Sigmoid colon (tissue), 6 donors: ENCODE measurements at regions not wholly inside any gene's neighbourhood (a gene's known extent, or its start where the extent isn't known, plus 50 kb on each side); places are given as distances from the start of the nearest gene placed in this dataset.

Experiments
- DNase-seq: peaks from one replicate; pipeline ENCODE4 v3.0.0-alpha.2; 2019
- H3K27ac ChIP-seq, 4 donors: fragments of 200-600 bp; sonication (generic); one replicate each; pipeline ENCODE4 v1.5.1; 2016 to 2019; ENCODE audit warnings: mild to moderate bottlenecking in 1 of 4
- H3K27me3 ChIP-seq, 3 donors: fragments of 200-600 bp; sonication (generic); one replicate each; pipeline ENCODE4 v1.5.1; 2019; ENCODE audit warnings: mild to moderate bottlenecking in 1 of 3
- H3K36me3 ChIP-seq, 4 donors: fragments of 200-600 bp; sonication (generic); one replicate each; pipeline ENCODE4 v1.5.1; 2016 to 2019
- H3K4me1 ChIP-seq, 4 donors: fragments of 200-600 bp; sonication (generic); one replicate each; pipeline ENCODE4 v1.5.1; 2017 to 2019
- H3K4me3 ChIP-seq, 4 donors: fragments of 200-600 bp; sonication (generic); one replicate each; pipeline ENCODE4 v1.5.1; 2017 to 2019; ENCODE audit warnings: mild to moderate bottlenecking in 2 of 4, moderate library complexity in 1 of 4
- H3K9me3 ChIP-seq, 4 donors: fragments of 200-600 bp in 3 of 4; sonication (generic) in 3 of 4; one replicate each; pipeline versions ENCODE4 v1.5.1 to v1.6.1; 2013 to 2019
- CTCF ChIP-seq, 4 experiments: fragments of 450-650 bp in 3 of 4; fragments of 200-600 bp in 1 of 4; IDR thresholded peaks; one replicate each; pipeline ENCODE4 v1.5.1; 2016 to 2019; ENCODE audit warnings: antibody characterized with exemption in 4 of 4, mild to moderate bottlenecking in 3 of 4, moderate library complexity in 2 of 4
- EP300 ChIP-seq, 4 donors: sonication (generic); formaldehyde crosslinking; IDR thresholded peaks; one replicate each; pipeline ENCODE4 v1.6.1; 2017; ENCODE audit warnings: antibody characterized with exemption in 4 of 4
- POLR2A ChIP-seq, 2 donors: fragments of 450-650 bp; IDR thresholded peaks; one replicate each; pipeline ENCODE4 v1.6.1; 2016; ENCODE audit warnings: antibody characterized with exemption in 2 of 2, mild to moderate bottlenecking in 2 of 2, moderate library complexity in 2 of 2
- POLR2AphosphoS5 ChIP-seq, 4 donors: sonication (generic); formaldehyde crosslinking; IDR thresholded peaks; one replicate each; pipeline ENCODE4 v1.6.1; 2017; ENCODE audit warnings: antibody characterized with exemption in 4 of 4
- WGBS, 2 donors: extraction: QIAGEN DNeasy Blood & Tissue Kit; methylation state at CpG; one replicate each; pipeline ENCODE4 v1.1.7; 2013; 5-methylcytosine and 5-hydroxymethylcytosine counted together
- intact Hi-C: fragments of 100-400 bp; cut with DNase I; formaldehyde crosslinking; loops from one replicate; pipeline ENCODE4 v1.15.1; 2023
- donor health status: healthy with polysubstance abuse.
- donor health status: healthy.

- no peak overlapping the region for H3K27ac ChIP-seq
- no peaks in the 10 kb centered on the region for H3K4me1 ChIP-seq
- intact Hi-C loops: loop anchor here (5.0 kb wide), 1 partner anchor 158 kb away; no protein-coding TSS in a partner anchor
- TF ChIP-seq POLR2AphosphoS5 (IDR thresholded peaks at IDR 0.05) (no peak), CTCF (IDR thresholded peaks at IDR 0.05) (no peak), EP300 (IDR thresholded peaks at IDR 0.05) (no peak)
- H3K4me3 ChIP-seq: no peak overlapping the region
- H3K36me3 ChIP-seq: no peaks in the 10 kb centered on the region
- DNase-seq: no peak
- WGBS, 2 donors: 89 to 90% methylated on average over 9 of the region's 9 CpGs
- peaks cover 0 to 43% (median 0%) of the 10 kb centered on the region in 3 donors for H3K27me3 ChIP-seq
- H3K9me3 ChIP-seq: no peaks in the 10 kb centered on the region
Measured at GRCh38 chr12:115758877-115759620, 518.4 kb downstream of the MED13L start.

GRCh38 chr12:115758183-115758582 lies 519.3 kb downstream of the MED13L start:
- no peaks in the 10 kb centered on the region for H3K36me3 ChIP-seq
- no peak overlapping the region for H3K27ac ChIP-seq
- TF ChIP-seq CTCF (IDR thresholded peaks at IDR 0.05) (no peak), POLR2A (IDR thresholded peaks at IDR 0.05) (no peak), POLR2AphosphoS5 (IDR thresholded peaks at IDR 0.05) (no peak), EP300 (IDR thresholded peaks at IDR 0.05) (no peak)
- H3K9me3 ChIP-seq: no peaks in the 10 kb centered on the region
- peaks cover 0 to 50% (median 4%) of the 10 kb centered on the region in 3 donors for H3K27me3 ChIP-seq
- H3K4me1 ChIP-seq: no peaks in the 10 kb centered on the region
- intact Hi-C loops: loop anchor here (5.0 kb wide), 1 partner anchor 159 kb away; no protein-coding TSS in a partner anchor
- 48 to 69% methylated on average over 5 of the region's 5 CpGs for WGBS, 2 donors
- no peak overlapping the region for H3K4me3 ChIP-seq
- no peak for DNase-seq

GRCh38 chr12:115756804-115757203 lies 520.7 kb downstream of the MED13L start:
- intact Hi-C loops: loop anchor here (5.0 kb wide), 1 partner anchor 160 kb away; no protein-coding TSS in a partner anchor
- DNase-seq: no peak
- H3K4me1 ChIP-seq: no peaks in the 10 kb centered on the region
- TF ChIP-seq CTCF (IDR thresholded peaks at IDR 0.05): no peak
- TF ChIP-seq EP300 (IDR thresholded peaks at IDR 0.05): no peak
- no peak for TF ChIP-seq POLR2A (IDR thresholded peaks at IDR 0.05)
- TF ChIP-seq POLR2AphosphoS5 (IDR thresholded peaks at IDR 0.05): no peak
- H3K36me3 ChIP-seq: no peaks in the 10 kb centered on the region
- H3K27ac ChIP-seq: no peak overlapping the region
- H3K27me3 ChIP-seq: peaks cover 0 to 47% (median 4%) of the 10 kb centered on the region in 3 donors
- WGBS, 2 donors: 89 to 90% methylated on average over 8 of the region's 8 CpGs
- H3K9me3 ChIP-seq: no peaks in the 10 kb centered on the region
- H3K4me3 ChIP-seq: no peak overlapping the region

- Histone ChIP-seq H3K27ac (no peak overlapping the region), H3K4me1 (no peaks in the 10 kb centered on the region), H3K27me3 (peaks cover 0 to 47% (median 4%) of the 10 kb centered on the region in 3 donors), H3K9me3 (no peaks in the 10 kb centered on the region), H3K4me3 (no peak overlapping the region), H3K36me3 (no peaks in the 10 kb centered on the region)
- intact Hi-C loops: loop anchor here (5.0 kb wide), 1 partner anchor 161 kb away; no protein-coding TSS in a partner anchor
- TF ChIP-seq CTCF (IDR thresholded peaks at IDR 0.05) (no peak), POLR2AphosphoS5 (IDR thresholded peaks at IDR 0.05) (no peak), EP300 (IDR thresholded peaks at IDR 0.05) (no peak), POLR2A (IDR thresholded peaks at IDR 0.05) (no peak)
- 57 to 67% methylated on average over 4 of the region's 4 CpGs for WGBS, 2 donors
- DNase-seq: no peak
Measured at GRCh38 chr12:115756271-115756670, 521.2 kb downstream of the MED13L start.
